SK-N-SH (cell line): ENCODE measurements at regions not wholly inside any gene's neighbourhood (a gene's known extent, or its start where the extent isn't known, plus 50 kb on each side); places are given as distances from the start of the nearest gene placed in this dataset.

ENCODE experiments used
- CHD2 ChIP-seq: fragments of 150-350 bp; IDR thresholded peaks from 2 replicates; pipeline ENCODE4 v1.6.1; 2018; ENCODE audit warnings: low read length; ENCODE audit not compliant: partially characterized antibody
- CTCF ChIP-seq: fragments of 200-600 bp; sonication (generic); IDR thresholded peaks from 2 replicates; pipeline ENCODE4 v1.6.1; 2017; ENCODE audit warnings: antibody characterized with exemption, mild to moderate bottlenecking, moderate library complexity
- GABPA ChIP-seq: IDR thresholded peaks from 2 replicates; pipeline ENCODE4 v1.4.0; 2012; ENCODE audit warnings: low read depth, mild to moderate bottlenecking
- GATA2 ChIP-seq: sonication (generic); formaldehyde crosslinking; IDR thresholded peaks from 2 replicates; pipeline ENCODE4 v1.5.0; 2020; ENCODE audit warnings: mild to moderate bottlenecking, missing genetic modification reagents
- JUND ChIP-seq: IDR thresholded peaks from 2 replicates; pipeline ENCODE4 v1.4.0; 2012
- POLR2AphosphoS5 ChIP-seq: IDR thresholded peaks from 2 replicates; pipeline ENCODE4 v1.6.1; 2012; ENCODE audit warnings: low read depth, low read length
- RFX5 ChIP-seq: IDR thresholded peaks from 2 replicates; pipeline ENCODE4 v1.6.1; 2012; ENCODE audit warnings: mild to moderate bottlenecking, improper control_type of control experiment, low read length
- TCF12 ChIP-seq: IDR thresholded peaks from 2 replicates; pipeline ENCODE4 v1.4.0; 2012

- no peak for TF ChIP-seq RFX5
- no peak for TF ChIP-seq JUND
- no peak for TF ChIP-seq POLR2AphosphoS5
- TF ChIP-seq TCF12 = no peak
- TF ChIP-seq GABPA = no peak
- no peak for TF ChIP-seq CTCF
- TF ChIP-seq CHD2 = no peak
- TF ChIP-seq GATA2 (CRISPR knock-in tag) = no peak
Observed at GRCh38 chr2:120930236-120930635, 194.6 kb downstream of the GLI2 start.
